GM12878 (cell line): ENCODE measurements at regions not wholly inside any gene's neighbourhood (a gene's known extent, or its start where the extent isn't known, plus 50 kb on each side); places are given as distances from the start of the nearest gene placed in this dataset.

ENCODE experiments used
- ATAC-seq: fragments of 200-7000 bp; cut with Tn5 transposase; 3 replicates; pipeline ENCODE4 v1.9.1; 2020; ENCODE audit warnings: mild to moderate bottlenecking, moderate library complexity
- BruUV-seq: library from RNA; stranded (reverse); fragments of 400-500 nt; replicated peaks from 2 replicates; lab custom pipeline; 2021; lab: Mats Ljungman, UMichigan
- CTCF ChIA-PET: fragments of 300-600 bp; sonication (Branson Sonifier 250); formaldehyde crosslinking; extraction: SDS; loops from one replicate; lab custom pipeline; 2021; ENCODE audit warnings: inconsistent platforms; lab: Yijun Ruan, JAX
- POLR2A ChIA-PET: fragments of 350-600 bp; formaldehyde crosslinking; extraction: SDS; loops from one replicate; lab custom pipeline; 2021; ENCODE audit warnings: inconsistent platforms; lab: Charles Lee
- RAD21 ChIA-PET: fragments of 300-600 bp; sonication (Branson Sonifier 250); formaldehyde crosslinking; loops from one replicate; lab custom pipeline; 2023; ENCODE audit warnings: antibody characterized with exemption; ENCODE audit not compliant: unreplicated experiment; lab: Charles Lee
- SMC1A ChIA-PET: fragments of 300-600 bp; sonication (Branson Sonifier 250); formaldehyde crosslinking; loops from one replicate; lab custom pipeline; 2023; ENCODE audit not compliant: unreplicated experiment, uncharacterized antibody; lab: Charles Lee
- DNase-seq: peaks from one replicate; pipeline ENCODE4 v3.0.0-alpha.2; 2011; ENCODE audit warnings: low read depth, low spot score
- FAIRE-seq: peaks from 3 replicates; lab custom pipeline; 2011; peaks lifted over from hg19 to GRCh38; lab: Jason Lieb, UNC
- H2AFZ ChIP-seq: 2 replicates; pipeline ENCODE4 v1.6.0; 2011; ENCODE audit warnings: low read depth, low read length, control low read depth; ENCODE audit not compliant: control insufficient read depth
- H3K27ac ChIP-seq: 2 replicates; pipeline ENCODE4 v1.5.1; 2011; ENCODE audit warnings: control low read depth; ENCODE audit not compliant: control insufficient read depth, insufficient read depth
- H3K27me3 ChIP-seq, 2 experiments: replicated peaks in 1 of 2; 2 replicates each; pipeline versions ENCODE4 v1.6.0 to v1.6.1; 2011; ENCODE audit warnings: low read length in 1 of 2; ENCODE audit not compliant: control insufficient read depth in 2 of 2, insufficient read depth in 2 of 2
- H3K36me3 ChIP-seq, 2 experiments: 2 replicates each; pipeline ENCODE4 v1.5.1; 2011; ENCODE audit warnings: low read length in 1 of 2; ENCODE audit not compliant: control insufficient read depth in 2 of 2, insufficient read depth in 2 of 2
- H3K4me1 ChIP-seq: 2 replicates; pipeline ENCODE4 v1.6.1; 2011; ENCODE audit warnings: mild to moderate bottlenecking, low read length, moderate library complexity, mixed read lengths; ENCODE audit not compliant: control insufficient read depth, insufficient read depth
- H3K4me2 ChIP-seq: 2 replicates; pipeline ENCODE4 v1.6.0; 2011; ENCODE audit warnings: control low read depth; ENCODE audit not compliant: control insufficient read depth, insufficient read depth
- H3K4me3 ChIP-seq: fragments of 200-600 bp; sonication (generic); 2 replicates; pipeline ENCODE4 v1.5.1; 2016
- H3K79me2 ChIP-seq: 2 replicates; pipeline ENCODE4 v1.6.0; 2011; ENCODE audit warnings: low read length; ENCODE audit not compliant: control insufficient read depth, insufficient read depth
- H3K9ac ChIP-seq: 2 replicates; pipeline ENCODE4 v1.8.0; 2011; ENCODE audit warnings: low read length, control low read depth, mixed read lengths; ENCODE audit not compliant: control insufficient read depth, insufficient read depth
- H3K9me3 ChIP-seq: replicated peaks from 3 replicates; pipeline ENCODE4 v1.5.1; 2011; ENCODE audit warnings: mild to moderate bottlenecking, low read length; ENCODE audit not compliant: control insufficient read depth, insufficient read depth
- H4K20me1 ChIP-seq: 2 replicates; pipeline ENCODE4 v1.6.0; 2011; ENCODE audit not compliant: control insufficient read depth, insufficient read depth
- EED ChIP-seq: sonication (generic); IDR thresholded peaks from 2 replicates; pipeline ENCODE4 v1.6.1; 2016; ENCODE audit warnings: antibody characterized with exemption, low read depth
- EGR1 ChIP-seq, 2 experiments: IDR thresholded peaks; 1 replicate in 1 of 2; 2 replicates in 1 of 2; pipeline ENCODE4 v1.6.1; 2011 to 2012; ENCODE audit warnings: low read depth in 2 of 2, low read length in 2 of 2, borderline replicate concordance in 1 of 2, mild to moderate bottlenecking in 1 of 2, moderate library complexity in 1 of 2
- JUND ChIP-seq: IDR thresholded peaks from 2 replicates; pipeline ENCODE4 v1.6.1; 2012; ENCODE audit warnings: low read depth, mild to moderate bottlenecking, low read length, improper control_type of control experiment, moderate library complexity
- ZBTB4 ChIP-seq: fragments of 450-650 bp; formaldehyde crosslinking; IDR thresholded peaks from 2 replicates; pipeline ENCODE4 v1.4.0; 2022; ENCODE audit warnings: mild to moderate bottlenecking, moderate library complexity
- ZNF622 ChIP-seq: fragments of 450-650 bp; IDR thresholded peaks from 2 replicates; pipeline ENCODE4 v1.6.1; 2017; ENCODE audit warnings: mild to moderate bottlenecking, inconsistent platforms
- WGBS: methylation state at CpG from one replicate; pipeline ENCODE4 v1.1.6; 2016; ENCODE audit warnings: low lambda C conversion rate; ENCODE audit not compliant: insufficient replicate concordance, insufficient coverage; ENCODE audit errors: missing lambda C conversion rate; 5-methylcytosine and 5-hydroxymethylcytosine counted together
- in situ Hi-C: fragments of 300-500 bp; cut with MboI; formaldehyde crosslinking; loops from 9 replicates; pipeline ENCODE4 v1.14.3; 2018; ENCODE audit warnings: mixed read lengths
- intact Hi-C: fragments of 100-400 bp; cut with micrococcal nuclease; formaldehyde crosslinking; loops from one replicate; pipeline ENCODE4 v1.14.2; 2022; ENCODE audit not compliant: unreplicated experiment

- H3K79me2 ChIP-seq, result no peaks in the 10 kb centered on the region
- H3K9ac ChIP-seq, result no peak overlapping the region
- H3K4me3 ChIP-seq, result no peak overlapping the region
- FAIRE-seq, result no peak
- 43% methylated on average over 5 of the region's 5 CpGs for WGBS
- SMC1A ChIA-PET, result no interaction called here
- no peak for DNase-seq
- no peaks in the 10 kb centered on the region for H3K36me3 ChIP-seq
- no peaks in the 10 kb centered on the region for H3K4me1 ChIP-seq
- RAD21 ChIA-PET, result no interaction called here
- POLR2A ChIA-PET, result no interaction called here
- H3K9me3 ChIP-seq, result no peaks in the 10 kb centered on the region
- no peak for ATAC-seq
- H3K27me3 ChIP-seq, result no peaks in the 10 kb centered on the region
- no peak overlapping the region for H3K27ac ChIP-seq
- in situ Hi-C loops, result no loop called here
- no peaks in the 10 kb centered on the region for H4K20me1 ChIP-seq
- CTCF ChIA-PET, result interaction anchor here (0.6 kb wide), 1 partner anchor 10 kb away, joined by 3 read pairs; no protein-coding TSS in a partner anchor
- no peak overlapping the region for H2AFZ ChIP-seq
- H3K4me2 ChIP-seq, result no peak overlapping the region
- intact Hi-C loops, result no loop called here
- TF ChIP-seq EGR1 (IDR thresholded peaks at IDR 0.05; ENCODE audit: borderline replicate concordance in 1 of 2, low read depth in 2 of 2, low read length in 2 of 2), result no peak
- no peak for TF ChIP-seq EED
- no TSS peak for BruUV-seq
Measured at GRCh38 chr4:33149658-33150524, 2429.7 kb downstream of the PCDH7 start.

- no peaks in the 10 kb centered on the region for H3K36me3 ChIP-seq
- ChIA-PET CTCF (interaction anchor here (0.6 kb wide), 1 partner anchor 10 kb away, joined by 3 read pairs; no protein-coding TSS in a partner anchor), RAD21 (no interaction called here), POLR2A (no interaction called here), SMC1A (no interaction called here)
- no peak overlapping the region for H3K27ac ChIP-seq
- H3K9ac ChIP-seq, result no peak overlapping the region
- DNase-seq (no peak), FAIRE-seq (no peak), ATAC-seq (no peak)
- no peaks in the 10 kb centered on the region for H4K20me1 ChIP-seq
- no peak overlapping the region for H2AFZ ChIP-seq
- no peak overlapping the region for H3K4me3 ChIP-seq
- no peaks in the 10 kb centered on the region for H3K27me3 ChIP-seq
- no TSS peak for BruUV-seq
- H3K4me1 ChIP-seq, result no peaks in the 10 kb centered on the region
- no peaks in the 10 kb centered on the region for H3K9me3 ChIP-seq
- 2% methylated on average over 3 of the region's 3 CpGs for WGBS
- no peaks in the 10 kb centered on the region for H3K79me2 ChIP-seq
- in situ Hi-C loops (no loop called here), intact Hi-C loops (no loop called here)
- H3K4me2 ChIP-seq, result no peak overlapping the region
- no peak for TF ChIP-seq ZNF622
- TF ChIP-seq JUND, result no peak
- no peak for TF ChIP-seq ZBTB4 (CRISPR knock-in tag)
Measured at GRCh38 chr4:33150525-33150910, 2430.3 kb downstream of the PCDH7 start.
